ENCODE measurements at regions not wholly inside any gene's neighbourhood (a gene's known extent, or its start where the extent isn't known, plus 50 kb on each side); places are given as distances from the start of the nearest gene placed in this dataset.

GRCh38 chr10:47070541-47070940, 159.3 kb downstream of the PTPN20 start:
- Mint-ChIP-seq H3K27ac (no peak overlapping the region), H3K4me3 (ENCODE audit: low read depth) (no peak overlapping the region), H3K4me1 (ENCODE audit: low read depth) (no peaks in the 10 kb centered on the region), H3K9me3 (ENCODE audit: low read depth) (no peaks in the 10 kb centered on the region), H3K27me3 (peaks cover 57% of the 10 kb centered on the region), H3K36me3 (ENCODE audit: insufficient read depth) (no peaks in the 10 kb centered on the region)
- TF ChIP-seq CTCF (IDR thresholded peaks at IDR 0.05; ENCODE audit: unreplicated experiment), result no peak
- no peak for DNase-seq (ENCODE audit: low spot score, unreplicated experiment)

GRCh38 chr10:47071891-47072290, 160.7 kb downstream of the PTPN20 start:
- no peak overlapping the region for H3K4me3 Mint-ChIP-seq (ENCODE audit: low read depth)
- no peak for DNase-seq (ENCODE audit: low spot score, unreplicated experiment)
- no peaks in the 10 kb centered on the region for H3K9me3 Mint-ChIP-seq (ENCODE audit: low read depth)
- H3K36me3 Mint-ChIP-seq (ENCODE audit: insufficient read depth), result no peaks in the 10 kb centered on the region
- H3K27me3 Mint-ChIP-seq, result peaks cover 55% of the 10 kb centered on the region
- H3K27ac Mint-ChIP-seq, result no peak overlapping the region
- TF ChIP-seq CTCF (IDR thresholded peaks at IDR 0.05; ENCODE audit: unreplicated experiment), result no peak
- H3K4me1 Mint-ChIP-seq (ENCODE audit: low read depth), result no peaks in the 10 kb centered on the region

- Mint-ChIP-seq H3K27me3 (peaks cover 48% of the 10 kb centered on the region), H3K9me3 (ENCODE audit: low read depth) (peaks cover 4% of the 10 kb centered on the region), H3K36me3 (ENCODE audit: insufficient read depth) (no peaks in the 10 kb centered on the region), H3K27ac (no peak overlapping the region), H3K4me3 (ENCODE audit: low read depth) (no peak overlapping the region), H3K4me1 (ENCODE audit: low read depth) (no peaks in the 10 kb centered on the region)
- TF ChIP-seq CTCF (IDR thresholded peaks at IDR 0.05; ENCODE audit: unreplicated experiment), result no peak
- DNase-seq (ENCODE audit: low spot score, unreplicated experiment), result no peak
Observed at GRCh38 chr10:47073967-47074366, 162.7 kb downstream of the PTPN20 start.

- Mint-ChIP-seq H3K27me3 (peaks cover 35% of the 10 kb centered on the region), H3K36me3 (ENCODE audit: insufficient read depth) (no peaks in the 10 kb centered on the region), H3K27ac (no peak overlapping the region), H3K4me3 (ENCODE audit: low read depth) (no peak overlapping the region), H3K4me1 (ENCODE audit: low read depth) (no peaks in the 10 kb centered on the region), H3K9me3 (ENCODE audit: low read depth) (peaks cover 4% of the 10 kb centered on the region)
- TF ChIP-seq CTCF (IDR thresholded peaks at IDR 0.05; ENCODE audit: unreplicated experiment), result no peak
- no peak for DNase-seq (ENCODE audit: low spot score, unreplicated experiment)
Observed at GRCh38 chr10:47076949-47077361, 165.7 kb downstream of the PTPN20 start.

GRCh38 chr10:47077386-47077785, 166.2 kb downstream of the PTPN20 start:
- Mint-ChIP-seq H3K4me3 (ENCODE audit: low read depth) (no peak overlapping the region), H3K9me3 (ENCODE audit: low read depth) (peaks cover 4% of the 10 kb centered on the region), H3K4me1 (ENCODE audit: low read depth) (no peaks in the 10 kb centered on the region), H3K36me3 (ENCODE audit: insufficient read depth) (no peaks in the 10 kb centered on the region), H3K27ac (no peak overlapping the region), H3K27me3 (peaks cover 32% of the 10 kb centered on the region)
- no peak for DNase-seq (ENCODE audit: low spot score, unreplicated experiment)
- TF ChIP-seq CTCF (IDR thresholded peaks at IDR 0.05; ENCODE audit: unreplicated experiment), result no peak

Measured in progenitor cell of endocrine pancreas (in vitro differentiated cells).